GM19238 (cell line): ENCODE measurements at regions not wholly inside any gene's neighbourhood (a gene's known extent, or its start where the extent isn't known, plus 50 kb on each side); places are given as distances from the start of the nearest gene placed in this dataset.
"Not testable (repeated sequence)": the region's sequence is repeated elsewhere in the genome, so short reads cannot be mapped to it uniquely, and the experiment has no call there.

ENCODE experiments used
- DNase-seq: peaks from one replicate; pipeline ENCODE4 v3.0.0; 2011; ENCODE audit warnings: low spot score; ENCODE audit not compliant: insufficient read length

DNA sequence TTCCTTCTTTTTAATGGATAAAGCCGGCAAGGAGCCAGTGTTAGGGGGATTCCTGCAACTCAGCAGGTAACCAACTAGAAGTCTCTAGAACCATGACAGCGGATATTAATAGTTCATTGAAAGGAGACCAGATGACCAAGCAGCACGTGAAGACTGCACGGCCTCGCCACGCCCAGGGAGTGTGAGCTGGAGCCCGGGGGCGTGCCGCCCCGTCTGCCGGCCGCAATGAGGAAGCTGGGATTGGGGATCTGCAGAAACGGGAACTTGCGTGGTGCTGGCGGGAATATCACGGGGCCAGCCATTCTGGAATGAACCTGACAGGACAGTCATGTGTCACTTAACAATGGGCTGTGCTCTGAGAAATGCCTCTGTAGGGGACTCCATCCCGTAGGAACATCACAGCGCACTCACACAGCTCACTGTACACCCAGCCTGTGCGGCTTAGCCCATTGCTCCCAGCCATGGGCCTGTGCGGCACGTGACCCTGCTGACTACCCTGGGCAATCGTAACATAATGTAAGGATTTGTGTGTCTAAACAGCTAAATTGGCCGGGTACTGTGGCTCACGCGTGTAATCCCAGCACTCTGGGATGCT is 4092.8 kb upstream of the TPTE start:
- not testable (repeated sequence) for DNase-seq

DNA sequence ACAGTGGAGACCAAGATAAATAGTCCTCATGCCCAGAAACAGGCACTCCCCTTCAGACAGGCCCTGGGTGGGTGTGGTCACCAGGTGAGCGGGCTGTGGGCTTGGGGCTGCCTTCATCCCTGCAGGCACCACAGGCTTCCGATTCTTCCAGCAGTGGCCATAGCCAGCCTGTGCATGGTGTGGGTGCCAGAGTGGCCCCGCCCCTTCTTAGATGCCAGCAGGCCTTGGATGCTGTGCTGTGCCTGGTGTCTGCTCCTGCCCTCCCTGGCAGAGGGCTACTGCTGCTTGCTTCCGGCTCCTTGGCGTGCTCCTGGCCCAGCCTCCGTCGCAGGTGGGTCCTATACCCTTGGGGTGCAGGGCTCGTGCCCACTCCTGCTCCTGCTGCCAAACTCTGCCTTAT is 4091.5 kb upstream of the TPTE start:
- DNase-seq: not testable (repeated sequence)

DNA sequence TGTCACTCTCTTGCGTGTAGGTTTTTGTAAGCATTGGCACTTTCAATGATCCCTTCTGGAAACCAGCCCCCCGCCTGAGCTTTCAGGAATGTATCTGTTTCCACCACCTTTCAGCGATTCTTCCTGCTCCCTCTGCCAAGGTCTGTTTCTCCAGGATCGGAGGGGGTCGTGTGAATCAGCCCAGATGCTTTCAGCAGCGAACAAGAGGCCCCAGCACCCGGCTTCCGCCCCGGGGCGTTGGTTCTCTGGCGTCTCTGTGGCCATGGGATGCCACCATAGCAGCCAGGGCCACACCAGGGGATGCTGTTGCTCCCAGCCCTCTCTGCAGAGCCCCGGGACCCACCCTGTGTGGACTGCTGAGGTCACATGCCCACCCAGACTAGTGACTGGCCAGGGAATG is 4088.2 kb upstream of the TPTE start:
- DNase-seq: not testable (repeated sequence)

DNA sequence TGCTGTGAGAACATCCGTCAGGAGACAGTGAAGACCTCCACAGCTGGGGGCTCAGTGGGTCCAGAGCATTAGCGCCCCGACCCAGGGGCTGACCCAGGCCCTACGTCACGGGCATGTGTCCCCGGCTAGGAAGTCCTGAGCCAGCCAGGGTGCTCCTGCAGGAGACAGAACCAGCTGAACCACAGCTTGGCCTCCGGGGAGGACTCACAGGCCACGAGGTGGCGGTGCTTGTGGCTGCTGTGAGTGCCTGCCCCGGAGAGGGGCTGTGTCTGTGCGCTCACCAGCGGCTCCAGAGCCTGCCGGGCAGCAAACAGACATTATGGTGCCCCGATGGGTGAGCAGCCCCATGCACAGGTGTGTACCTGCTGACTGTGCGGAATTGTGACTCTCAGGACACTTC is 4085.2 kb upstream of the TPTE start:
- not testable (repeated sequence) for DNase-seq

GRCh38 chr21:6436971-6437833 is 4084.2 kb upstream of the TPTE start:
- DNase-seq: not testable (repeated sequence)

- DNase-seq: not testable (repeated sequence)
Observed at GRCh38 chr21:6437834-6438187, 4083.6 kb upstream of the TPTE start.

DNA sequence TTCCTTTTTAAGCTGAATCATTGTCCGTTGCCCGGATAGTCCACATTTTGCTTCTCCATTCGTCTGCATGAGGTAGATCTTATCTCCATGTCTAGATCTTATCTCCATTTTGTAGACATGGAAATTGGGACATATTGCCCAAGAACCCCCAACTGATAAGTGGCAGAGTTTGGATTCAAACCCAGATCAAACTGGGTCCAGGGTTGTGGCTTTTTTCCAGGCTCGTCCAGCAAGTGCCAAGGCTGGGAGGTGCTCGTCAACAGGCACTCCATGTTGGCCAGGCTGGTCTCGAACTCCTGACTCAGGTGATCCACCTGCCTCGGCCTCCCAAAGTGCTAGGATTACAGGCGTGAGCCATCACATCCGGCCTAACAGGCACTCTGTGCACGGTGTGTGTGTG is 4082.3 kb upstream of the TPTE start:
- DNase-seq: not testable (repeated sequence)

GRCh38 chr21:6454648-6455340 is 4066.6 kb upstream of the TPTE start:
- DNase-seq: not testable (repeated sequence)

- not testable (repeated sequence) for DNase-seq
Observed at GRCh38 chr21:6456011-6456661, 4065.2 kb upstream of the TPTE start.

GRCh38 chr21:6459761-6460160 is 4061.6 kb upstream of the TPTE start:
- not testable (repeated sequence) for DNase-seq

DNA sequence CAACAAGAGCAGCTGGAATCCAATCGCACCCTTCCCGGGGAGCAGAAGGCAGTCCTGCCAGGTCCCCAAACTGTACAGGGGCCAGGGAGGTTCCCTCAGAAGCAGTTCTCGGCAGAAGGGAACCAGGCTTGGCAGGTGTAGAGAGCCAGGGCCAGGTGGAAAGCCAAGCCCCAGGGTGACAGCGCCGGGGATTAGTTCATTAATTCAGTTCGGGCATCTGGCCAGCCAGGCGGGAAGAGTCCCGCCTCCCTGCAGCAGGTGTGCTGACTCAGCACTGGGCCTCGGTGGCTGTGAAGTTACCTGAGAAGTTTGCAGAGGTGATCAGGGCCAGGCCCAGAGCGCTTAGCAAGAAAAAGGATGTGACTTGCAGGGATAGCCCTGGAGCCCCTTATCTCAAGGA is 4060.0 kb upstream of the TPTE start:
- not testable (repeated sequence) for DNase-seq

- not testable (repeated sequence) for DNase-seq
Observed at GRCh38 chr21:6464419-6464818, 4057.0 kb upstream of the TPTE start.

DNA sequence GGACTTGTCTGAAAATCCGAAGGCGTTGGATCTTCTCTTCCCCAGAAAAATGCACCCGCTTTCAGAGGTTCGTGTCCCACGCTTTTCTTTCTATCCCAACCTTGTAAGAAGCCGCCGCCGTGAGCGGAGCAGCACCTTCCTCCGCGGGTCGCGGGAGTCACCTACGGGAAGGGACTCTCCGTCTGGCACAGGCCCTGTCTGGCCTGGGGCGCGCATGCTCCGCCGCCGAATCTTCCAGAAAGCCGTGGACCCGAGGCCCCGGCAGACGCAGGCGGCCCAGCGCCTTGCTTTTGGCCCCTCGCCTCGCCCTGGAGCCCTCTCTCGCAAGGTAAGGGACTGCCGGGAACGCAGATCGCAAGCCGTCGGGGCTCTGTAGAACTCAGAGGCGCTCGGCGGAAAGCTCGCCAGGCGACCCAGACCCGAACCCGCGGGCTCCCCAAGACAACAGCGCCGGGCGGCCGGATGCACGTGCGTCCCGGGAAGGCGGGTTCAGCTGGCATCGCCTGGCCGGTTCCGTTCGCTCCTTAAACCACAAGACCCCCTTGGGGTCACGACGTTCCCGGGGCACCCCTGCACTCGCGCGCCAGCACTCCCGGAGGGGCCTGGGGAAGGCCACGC is 4055.2 kb upstream of the TPTE start:
- DNase-seq: not testable (repeated sequence)

DNA sequence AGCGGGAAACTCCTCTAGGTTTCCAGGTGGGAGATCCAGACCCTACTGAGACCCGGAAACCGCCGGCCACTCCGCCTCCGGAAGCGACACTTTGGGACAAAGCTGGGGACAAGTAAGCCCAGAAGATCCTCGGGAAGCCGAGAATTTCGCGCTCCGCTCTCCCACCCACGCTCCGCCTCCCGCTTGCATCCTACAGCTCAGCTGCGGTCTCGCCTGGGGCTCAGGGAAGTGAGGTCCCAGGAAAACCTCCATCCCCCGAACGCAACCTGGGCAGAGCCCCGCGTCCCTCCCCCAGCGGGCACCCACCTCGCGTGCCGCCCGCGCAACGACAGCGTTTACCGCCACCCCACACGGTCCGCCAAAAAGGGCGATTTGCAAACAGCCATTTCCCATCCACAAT is 4054.7 kb upstream of the TPTE start:
- DNase-seq: not testable (repeated sequence)

- not testable (repeated sequence) for DNase-seq
Observed at GRCh38 chr21:6467189-6467774, 4054.1 kb upstream of the TPTE start.

GRCh38 chr21:6467907-6468306 is 4053.5 kb upstream of the TPTE start:
- DNase-seq: not testable (repeated sequence)

- not testable (repeated sequence) for DNase-seq
Observed at GRCh38 chr21:6468331-6468860, 4053.0 kb upstream of the TPTE start.

- DNase-seq: not testable (repeated sequence)
Observed at GRCh38 chr21:6474250-6474968, 4047.0 kb upstream of the TPTE start.

DNA sequence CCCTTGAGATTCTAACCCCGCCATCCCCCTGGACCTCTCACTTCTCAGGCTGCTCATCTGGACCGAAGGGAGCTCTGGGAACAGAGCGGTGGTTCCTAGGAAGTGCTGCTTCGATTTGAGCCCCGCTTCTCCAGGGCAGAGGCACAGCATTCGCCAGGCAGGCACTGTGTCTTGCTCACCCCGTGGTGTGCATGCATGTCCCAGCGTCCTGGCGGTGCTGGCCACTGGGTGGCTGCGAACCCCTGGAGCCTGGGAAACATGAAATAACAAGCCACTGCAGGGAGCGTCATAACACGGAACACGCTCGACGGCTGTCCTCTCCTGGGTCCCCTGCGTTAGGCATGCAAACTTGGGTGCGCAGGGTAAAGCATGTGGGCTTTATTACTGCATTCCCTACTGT is 4040.3 kb upstream of the TPTE start:
- DNase-seq: not testable (repeated sequence)

DNA sequence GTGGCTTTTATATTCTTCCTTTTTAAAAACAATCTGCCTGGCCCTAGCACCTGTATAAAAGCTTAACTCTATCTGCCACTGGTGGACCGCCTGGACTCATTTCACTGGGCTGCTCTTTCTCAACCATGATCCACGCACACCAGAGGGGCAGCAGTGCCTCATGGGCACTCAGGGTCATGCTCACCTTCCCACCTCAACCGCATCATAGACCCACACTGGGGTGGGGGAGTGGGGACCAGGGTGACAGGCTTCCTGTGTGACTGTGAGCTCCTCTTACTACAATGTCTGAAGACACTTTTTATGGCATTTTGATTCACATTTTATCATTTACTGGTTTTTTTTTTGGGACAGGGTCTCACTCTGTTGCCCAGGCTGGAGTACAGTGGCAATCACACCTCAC is 4038.8 kb upstream of the TPTE start:
- not testable (repeated sequence) for DNase-seq
